Caco-2 (cell line): ENCODE measurements at regions not wholly inside any gene's neighbourhood (a gene's known extent, or its start where the extent isn't known, plus 50 kb on each side); places are given as distances from the start of the nearest gene placed in this dataset.

Experiments
- BruUV-seq: library from RNA; stranded (reverse); fragments of 400-500 nt; replicated peaks from 2 replicates; lab custom pipeline; 2021; lab: Mats Ljungman, UMichigan
- CTCF ChIA-PET: fragments of 300-600 bp; sonication (Branson Sonifier 250); formaldehyde crosslinking; loops from one replicate; lab custom pipeline; 2022; ENCODE audit warnings: antibody characterized with exemption; lab: Charles Lee
- POLR2A ChIA-PET: fragments of 300-600 bp; sonication (Branson Sonifier 250); formaldehyde crosslinking; loops from one replicate; lab custom pipeline; 2022; ENCODE audit warnings: antibody characterized with exemption; lab: Charles Lee
- DNase-seq, 2 experiments: peaks; one replicate each; pipeline versions ENCODE4 v3.0.0 to v3.0.0-alpha.2; 2020 to 2022
- H3K27me3 ChIP-seq: replicated peaks from 2 replicates; pipeline ENCODE4 v1.6.0; 2011; ENCODE audit warnings: low read length; ENCODE audit not compliant: control insufficient read depth, insufficient read depth
- H3K36me3 ChIP-seq: 2 replicates; pipeline ENCODE4 v1.5.1; 2011; ENCODE audit warnings: low read length; ENCODE audit not compliant: control insufficient read depth, insufficient read depth
- H3K4me1 ChIP-seq: fragments of 250-450 bp; sonication (Bioruptor Pico); 2 replicates; pipeline ENCODE4 v1.5.1; 2020; ENCODE audit warnings: mild to moderate bottlenecking
- H3K4me3 ChIP-seq: 2 replicates; pipeline ENCODE4 v1.5.1; 2011; ENCODE audit warnings: low read depth, mild to moderate bottlenecking, control low read depth, low read length
- H3K9me3 ChIP-seq: fragments of 250-450 bp; sonication (Bioruptor Pico); 2 replicates; pipeline ENCODE4 v1.5.1; 2020; ENCODE audit warnings: mild to moderate bottlenecking, moderate library complexity
- H3K27ac Mint-ChIP-seq: one replicate; pipeline ENCODE4 v1.8.0; 2022; ENCODE audit warnings: mixed read lengths; ENCODE audit not compliant: unreplicated experiment
- H3K27me3 Mint-ChIP-seq: one replicate; pipeline ENCODE4 v1.8.0; 2022; ENCODE audit warnings: mixed read lengths; ENCODE audit not compliant: insufficient read depth, unreplicated experiment
- H3K36me3 Mint-ChIP-seq: one replicate; pipeline ENCODE4 v1.8.0; 2022; ENCODE audit warnings: mild to moderate bottlenecking, mixed read lengths; ENCODE audit not compliant: insufficient read depth, unreplicated experiment
- H3K4me1 Mint-ChIP-seq: one replicate; pipeline ENCODE4 v1.8.0; 2022; ENCODE audit warnings: low read depth, mixed read lengths; ENCODE audit not compliant: unreplicated experiment
- H3K4me3 Mint-ChIP-seq: one replicate; pipeline ENCODE4 v1.8.0; 2022; ENCODE audit warnings: mild to moderate bottlenecking, moderate library complexity, mixed read lengths; ENCODE audit not compliant: unreplicated experiment
- H3K9me3 Mint-ChIP-seq: one replicate; pipeline ENCODE4 v1.8.0; 2022; ENCODE audit warnings: mixed read lengths; ENCODE audit not compliant: unreplicated experiment
- CTCF ChIP-seq, 2 experiments: fragments of 200-600 bp in 1 of 2; IDR thresholded peaks; 1 replicate in 1 of 2; 2 replicates in 1 of 2; pipeline versions ENCODE4 v1.5.1 to v1.8.0; 2011 to 2022; ENCODE audit warnings: antibody characterized with exemption in 1 of 2, control low read depth in 1 of 2, inconsistent platforms in 1 of 2, low read depth in 1 of 2, low read length in 1 of 2, mild to moderate bottlenecking in 1 of 2, moderate library complexity in 1 of 2; ENCODE audit not compliant: insufficient read depth in 1 of 2, severe bottlenecking in 1 of 2, unreplicated experiment in 1 of 2
- intact Hi-C: fragments of 100-400 bp; cut with micrococcal nuclease; formaldehyde crosslinking; loops from one replicate; pipeline ENCODE4 v1.10.0; 2022; ENCODE audit not compliant: unreplicated experiment

GRCh38 chr4:155487210-155487609 lies 110.4 kb upstream of the MAP9 start:
- Mint-ChIP-seq H3K27me3 (no peaks in the 10 kb centered on the region), H3K9me3 (no peaks in the 10 kb centered on the region), H3K36me3 (no peaks in the 10 kb centered on the region), H3K27ac (no peak overlapping the region), H3K4me1 (no peaks in the 10 kb centered on the region), H3K4me3 (no peak overlapping the region)
- no TSS peak for BruUV-seq
- Histone ChIP-seq H3K36me3 (no peaks in the 10 kb centered on the region), H3K4me3 (no peak overlapping the region), H3K27me3 (no peaks in the 10 kb centered on the region), H3K4me1 (no peaks in the 10 kb centered on the region), H3K9me3 (no peaks in the 10 kb centered on the region)
- intact Hi-C loops, result no loop called here
- ChIA-PET CTCF (no interaction called here), POLR2A (no interaction called here)
- DNase-seq, result no peak
- TF ChIP-seq CTCF (IDR thresholded peaks at IDR 0.05; ENCODE audit: insufficient read depth in 1 of 2, low read depth in 1 of 2, low read length in 1 of 2, severe bottlenecking in 1 of 2, unreplicated experiment in 1 of 2), result no peak

DNA sequence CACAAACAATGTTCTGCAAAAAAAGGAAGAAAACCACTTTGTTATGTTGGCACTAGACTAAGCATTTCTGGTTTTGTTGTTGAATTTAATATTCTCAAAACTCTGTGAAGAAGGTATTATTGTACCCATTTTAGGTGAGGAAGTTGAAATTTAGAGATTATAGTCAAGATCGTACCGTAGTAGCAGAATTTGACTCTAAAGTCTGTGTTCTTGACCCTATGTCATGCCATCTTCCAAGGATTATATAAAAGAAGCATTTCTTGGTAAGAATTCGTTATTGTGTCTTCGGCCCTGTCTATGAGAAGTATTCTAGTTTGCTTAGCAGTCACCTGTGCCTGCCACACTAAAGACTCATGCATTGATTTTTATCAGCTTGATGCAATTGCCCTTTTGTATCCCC lies 104.4 kb upstream of the MAP9 start:
- no peak for TF ChIP-seq CTCF (IDR thresholded peaks at IDR 0.05; ENCODE audit: insufficient read depth in 1 of 2, low read depth in 1 of 2, low read length in 1 of 2, severe bottlenecking in 1 of 2, unreplicated experiment in 1 of 2)
- H3K9me3 ChIP-seq, result no peaks in the 10 kb centered on the region
- no peak for DNase-seq
- peaks cover 27% of the 10 kb centered on the region for H3K4me1 ChIP-seq
- ChIA-PET CTCF (no interaction called here), POLR2A (no interaction called here)
- intact Hi-C loops, result no loop called here
- H3K27me3 Mint-ChIP-seq, result no peaks in the 10 kb centered on the region
- H3K27me3 ChIP-seq, result no peaks in the 10 kb centered on the region
- peaks cover 19% of the 10 kb centered on the region for H3K9me3 Mint-ChIP-seq
- H3K4me3 ChIP-seq, result no peak overlapping the region
- no peak overlapping the region for H3K4me3 Mint-ChIP-seq
- H3K27ac Mint-ChIP-seq, result no peak overlapping the region
- H3K4me1 Mint-ChIP-seq, result peaks cover 19% of the 10 kb centered on the region
- BruUV-seq, result no TSS peak
- no peaks in the 10 kb centered on the region for H3K36me3 Mint-ChIP-seq
- no peaks in the 10 kb centered on the region for H3K36me3 ChIP-seq

DNA sequence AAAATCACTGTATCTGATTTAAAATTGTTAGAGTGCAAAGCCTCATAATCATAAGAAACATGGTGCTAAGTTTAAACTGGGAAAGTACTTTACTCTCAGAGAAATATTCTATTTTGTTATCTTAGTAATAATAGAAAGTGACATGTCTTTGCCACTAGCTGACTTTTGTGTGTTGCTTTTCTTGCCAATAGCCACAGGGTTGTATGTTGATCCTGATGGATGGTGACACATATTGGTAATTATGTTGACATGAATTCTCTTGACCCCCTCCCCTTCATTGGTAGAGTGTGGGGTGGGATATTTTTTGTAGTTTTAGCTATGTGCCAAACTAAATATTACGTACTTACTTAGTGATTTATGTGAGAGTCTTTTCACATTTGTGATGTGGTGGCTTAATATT lies 103.1 kb upstream of the MAP9 start:
- H3K36me3 Mint-ChIP-seq, result no peaks in the 10 kb centered on the region
- intact Hi-C loops, result no loop called here
- no TSS peak for BruUV-seq
- H3K4me3 ChIP-seq, result no peak overlapping the region
- DNase-seq, result no peak
- peaks cover 27% of the 10 kb centered on the region for H3K4me1 ChIP-seq
- no peaks in the 10 kb centered on the region for H3K27me3 ChIP-seq
- ChIA-PET POLR2A (no interaction called here), CTCF (no interaction called here)
- peaks cover 19% of the 10 kb centered on the region for H3K4me1 Mint-ChIP-seq
- no peaks in the 10 kb centered on the region for H3K9me3 ChIP-seq
- no peaks in the 10 kb centered on the region for H3K27me3 Mint-ChIP-seq
- no peak overlapping the region for H3K27ac Mint-ChIP-seq
- no peaks in the 10 kb centered on the region for H3K36me3 ChIP-seq
- peaks cover 19% of the 10 kb centered on the region for H3K9me3 Mint-ChIP-seq
- TF ChIP-seq CTCF (IDR thresholded peaks at IDR 0.05; ENCODE audit: insufficient read depth in 1 of 2, low read depth in 1 of 2, low read length in 1 of 2, severe bottlenecking in 1 of 2, unreplicated experiment in 1 of 2), result no peak
- no peak overlapping the region for H3K4me3 Mint-ChIP-seq
